GM21390 (cell line): ENCODE measurements at regions not wholly inside any gene's neighbourhood (a gene's known extent, or its start where the extent isn't known, plus 50 kb on each side); places are given as distances from the start of the nearest gene placed in this dataset.
"Not testable (repeated sequence)": the region's sequence is repeated elsewhere in the genome, so short reads cannot be mapped to it uniquely, and the experiment has no call there.

ENCODE experiments used
- ATAC-seq: cut with Tn5 transposase; IDR thresholded peaks from one replicate; pipeline ENCODE4 v1.9.1; 2021; ENCODE audit not compliant: unreplicated experiment

DNA sequence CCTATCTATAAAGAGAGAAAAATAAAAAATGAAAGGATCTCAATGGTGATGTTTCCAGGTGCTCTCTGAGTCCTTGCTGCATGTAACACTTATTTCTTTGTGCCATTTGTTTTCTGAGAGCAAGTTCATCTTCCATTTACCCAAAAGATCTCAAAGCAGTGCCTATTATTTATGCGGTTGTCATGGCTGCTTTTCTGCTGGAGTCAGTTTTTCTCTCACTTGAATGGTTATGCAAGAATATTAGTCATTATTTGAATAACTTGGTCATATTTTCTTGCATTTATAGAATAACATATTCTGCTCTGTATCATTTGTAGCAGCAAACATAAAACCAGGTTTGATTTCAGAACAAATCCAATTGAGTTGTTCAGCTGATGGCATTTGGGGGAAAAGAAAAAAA, 141.8 kb upstream of the G2E3 start:
- ATAC-seq: no peak

GRCh38 chr14:30417999-30418398, 141.0 kb upstream of the G2E3 start:
- no peak for ATAC-seq

- no peak for ATAC-seq
Measured at GRCh38 chr14:30419037-30419436, 139.9 kb upstream of the G2E3 start.

- no peak for ATAC-seq
Measured at GRCh38 chr14:30420515-30420914, 138.4 kb upstream of the G2E3 start.

GRCh38 chr14:30426463-30426862, 132.5 kb upstream of the G2E3 start:
- no peak for ATAC-seq

DNA sequence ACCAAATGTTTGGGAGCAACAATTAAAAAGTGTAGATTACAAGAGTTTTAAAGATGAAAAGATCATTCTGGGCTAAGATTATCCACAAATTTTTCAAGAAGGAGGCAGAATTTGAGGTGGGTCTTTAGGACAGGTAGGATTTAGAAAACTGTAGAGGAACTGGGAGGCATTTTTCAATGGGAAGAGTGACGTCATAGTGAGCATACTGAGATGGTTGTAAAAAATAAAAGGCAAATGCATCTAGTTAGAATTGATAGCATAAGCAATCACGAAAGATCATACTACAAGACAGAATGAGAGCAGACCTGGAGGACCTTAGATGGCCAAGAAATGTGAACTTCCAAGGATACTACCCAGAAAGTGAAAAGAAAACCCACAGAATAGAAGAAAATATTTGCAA, 131.6 kb upstream of the G2E3 start:
- no peak for ATAC-seq

- ATAC-seq: no peak
Measured at GRCh38 chr14:30427846-30428245, 131.1 kb upstream of the G2E3 start.

GRCh38 chr14:30431552-30431951, 127.4 kb upstream of the G2E3 start:
- ATAC-seq: no peak

- no peak for ATAC-seq
Measured at GRCh38 chr14:30440961-30441360, 118.0 kb upstream of the G2E3 start.

GRCh38 chr14:30443368-30444007, 115.5 kb upstream of the G2E3 start:
- no peak for ATAC-seq

DNA sequence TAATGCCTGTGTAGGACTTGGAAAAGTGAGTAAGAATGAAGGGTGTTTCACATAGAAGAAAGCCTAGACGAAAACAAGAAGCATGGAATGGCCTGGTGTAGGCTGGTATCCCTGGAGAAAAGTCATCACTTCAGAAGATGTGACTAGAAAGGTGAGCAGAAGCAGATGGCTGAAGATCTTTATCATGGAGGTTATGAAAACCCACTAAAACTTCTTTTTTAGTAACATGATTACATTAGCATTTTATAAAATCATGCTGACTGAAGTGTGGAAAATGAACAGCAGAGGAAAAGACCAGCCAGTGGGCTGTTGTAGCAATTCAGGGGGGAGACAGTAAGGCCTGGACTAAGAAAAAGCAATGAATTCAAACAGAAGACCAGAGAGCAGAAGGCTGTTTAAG, 114.5 kb upstream of the G2E3 start:
- no peak for ATAC-seq

- ATAC-seq: no peak
Measured at GRCh38 chr14:30445011-30445793, 113.8 kb upstream of the G2E3 start.

DNA sequence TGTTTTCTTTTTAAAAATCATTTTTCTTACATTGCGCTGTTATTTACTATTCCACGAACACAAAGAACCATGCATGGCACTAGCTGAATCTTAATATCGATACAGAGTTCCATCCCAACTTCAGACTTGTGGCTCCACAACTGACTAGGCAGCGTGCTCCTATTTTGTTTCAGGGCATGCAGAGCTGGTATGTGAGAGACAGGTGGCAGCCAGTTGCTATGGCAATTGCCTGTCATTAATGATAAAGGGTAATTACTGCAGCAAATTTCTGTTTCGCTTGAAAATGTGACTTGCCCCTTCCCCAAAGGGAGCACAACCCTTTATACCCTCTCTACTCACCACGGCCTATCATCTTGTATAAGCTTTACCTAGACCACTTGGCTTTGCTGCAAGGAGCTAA, 113.1 kb upstream of the G2E3 start:
- ATAC-seq: no peak

DNA sequence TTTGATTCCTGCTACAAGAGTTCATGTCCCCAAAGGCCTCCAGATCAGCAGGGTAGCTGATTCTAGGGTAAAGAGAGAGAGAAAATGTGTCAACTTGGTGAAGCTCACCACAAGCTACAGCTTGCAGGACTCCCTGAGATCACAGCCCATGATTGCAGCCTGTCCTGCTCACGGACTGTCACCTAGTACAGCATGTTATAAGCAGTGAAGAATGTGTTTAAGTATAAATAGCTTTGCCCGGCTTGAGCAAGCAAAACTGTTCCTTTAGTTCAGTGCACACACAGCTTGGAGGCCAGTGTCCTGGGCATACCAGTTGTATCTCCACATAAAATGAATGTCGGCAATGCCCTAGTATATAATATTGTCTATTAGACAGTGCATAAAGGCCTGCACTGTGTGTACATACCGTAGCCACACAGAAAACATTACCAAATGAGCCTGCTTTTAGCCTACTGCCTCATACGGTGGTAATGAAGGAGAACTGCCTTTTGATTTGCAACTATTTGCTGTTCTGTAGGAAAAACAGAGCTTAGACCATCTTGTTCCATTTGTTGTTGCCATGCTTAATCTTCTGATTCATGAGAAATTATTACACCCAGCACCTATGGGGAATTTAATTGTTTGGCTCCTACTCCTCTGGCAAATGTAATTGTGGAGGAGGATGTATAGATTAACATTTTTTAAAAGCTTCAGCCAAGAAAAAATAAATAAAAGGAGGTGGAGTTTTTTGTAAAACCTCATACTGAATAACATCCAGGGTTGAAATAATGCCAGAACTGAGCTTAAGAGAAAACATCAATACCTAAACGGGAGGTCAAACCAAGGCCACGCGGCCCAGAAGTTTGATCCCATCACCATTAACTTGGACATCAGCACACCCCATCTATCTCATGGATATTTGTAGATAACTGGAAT, 108.1 kb upstream of the G2E3 start:
- no peak for ATAC-seq

DNA sequence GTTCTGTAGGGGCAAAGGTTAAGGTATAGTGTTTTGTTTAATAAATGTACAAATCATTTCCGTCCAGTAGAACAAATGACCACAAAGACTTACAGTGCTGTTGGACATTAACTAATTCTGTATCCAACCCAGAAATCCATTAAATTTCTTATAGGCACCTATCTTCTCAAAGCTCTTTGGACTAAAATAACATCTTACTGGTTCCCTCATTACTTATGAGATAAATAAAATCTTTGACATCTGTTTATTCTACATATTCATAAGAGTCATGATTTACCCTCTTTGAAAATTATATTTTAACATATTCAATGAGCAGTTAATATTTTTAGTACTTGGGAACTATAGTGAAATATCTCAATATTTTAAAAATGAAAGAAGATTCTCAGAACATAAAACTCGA, 102.7 kb upstream of the G2E3 start:
- ATAC-seq: no peak

DNA sequence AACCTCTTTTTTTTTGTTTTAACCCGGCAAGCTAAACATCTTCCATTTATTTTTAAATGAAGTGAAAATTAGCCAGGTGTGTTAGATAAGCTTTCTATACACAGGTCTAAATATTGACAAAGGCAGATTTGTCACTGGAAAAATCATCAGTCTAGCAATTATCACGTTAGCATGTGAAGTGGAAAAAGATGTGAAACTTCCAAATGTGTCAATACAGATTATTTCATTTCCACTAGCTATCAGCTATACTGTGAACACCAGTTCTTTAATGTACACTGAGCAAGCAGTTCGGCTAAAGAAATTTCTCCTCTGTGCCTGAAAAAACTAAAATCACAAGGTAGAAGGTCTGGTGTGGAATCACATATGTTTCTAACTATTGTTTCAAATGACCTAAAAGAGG, 96.6 kb upstream of the G2E3 start:
- ATAC-seq: no peak

DNA sequence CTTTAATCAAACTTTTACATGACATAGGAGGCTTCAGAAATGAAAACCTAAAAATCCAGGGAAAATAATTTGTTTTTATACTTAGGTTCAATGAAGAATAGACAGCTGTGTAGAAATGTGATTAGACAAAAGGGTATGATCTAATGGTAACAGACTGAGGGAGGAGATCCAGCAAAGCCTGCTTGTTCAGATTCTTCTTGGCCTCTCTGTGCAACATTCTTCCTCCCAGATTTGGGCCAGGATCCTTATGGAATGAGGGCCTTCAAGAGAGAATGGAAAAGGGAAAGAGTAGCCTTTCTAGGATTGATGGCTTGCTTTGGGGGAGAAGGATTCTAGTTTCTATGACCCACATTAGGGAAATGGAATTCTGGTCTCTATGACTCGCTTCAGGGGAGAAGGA, 94.5 kb upstream of the G2E3 start:
- no peak for ATAC-seq

GRCh38 chr14:30468354-30468753, 90.6 kb upstream of the G2E3 start:
- ATAC-seq: no peak

GRCh38 chr14:30471980-30472379, 87.0 kb upstream of the G2E3 start:
- ATAC-seq: no peak

DNA sequence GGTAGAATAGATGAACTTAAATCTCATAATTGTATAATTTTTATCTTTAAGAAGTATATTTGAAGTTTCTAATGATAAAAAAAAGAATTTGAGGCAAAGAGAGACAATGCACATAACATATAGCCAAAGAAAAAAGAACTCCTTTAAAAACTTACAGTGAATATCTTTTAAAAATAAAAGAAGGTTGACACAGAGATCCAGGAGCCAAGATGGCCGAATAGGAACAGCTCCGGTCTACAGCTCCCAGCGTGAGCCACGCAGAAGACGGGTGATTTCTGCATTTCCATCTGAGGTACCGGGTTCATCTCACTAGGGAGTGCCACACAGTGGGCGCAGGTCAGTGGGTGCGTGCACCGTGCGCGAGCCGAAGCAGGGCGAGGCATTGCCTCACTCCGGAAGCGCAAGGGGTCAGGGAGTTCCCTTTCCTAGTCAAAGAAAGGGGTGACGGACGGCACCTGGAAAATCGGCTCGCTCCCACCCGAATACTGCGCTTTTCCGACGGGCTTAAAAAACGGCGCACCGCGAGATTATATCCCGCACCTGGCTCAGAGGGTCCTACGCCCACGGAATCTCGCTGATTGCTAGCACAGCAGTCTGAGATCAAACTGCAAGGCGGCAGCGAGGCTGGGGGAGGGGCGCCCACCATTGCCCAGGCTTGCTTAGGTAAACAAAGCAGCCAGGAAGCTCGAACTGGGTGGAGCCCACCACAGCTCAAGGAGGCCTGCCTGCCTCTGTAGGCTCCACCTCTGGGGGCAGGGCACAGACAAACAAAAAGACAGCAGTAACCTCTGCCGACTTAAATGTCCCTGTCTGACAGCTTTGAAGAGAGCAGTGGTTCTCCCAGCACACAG, 84.9 kb upstream of the G2E3 start:
- ATAC-seq: not testable (repeated sequence)

- no peak for ATAC-seq
Measured at GRCh38 chr14:30482276-30482675, 76.7 kb upstream of the G2E3 start.
